ENCODE measurements at regions not wholly inside any gene's neighbourhood (a gene's known extent, or its start where the extent isn't known, plus 50 kb on each side); places are given as distances from the start of the nearest gene placed in this dataset.

- no peak for DNase-seq
Measured at GRCh38 chr4:24417206-24417605, 167.1 kb downstream of the DHX15 start.

- no peak for DNase-seq
Measured at GRCh38 chr4:24416293-24416692, 168.1 kb downstream of the DHX15 start.

- DNase-seq: no peak
Measured at GRCh38 chr4:24413311-24413784, 171.0 kb downstream of the DHX15 start.

- no peak for DNase-seq
Measured at GRCh38 chr4:24411806-24412205, 172.5 kb downstream of the DHX15 start.

GRCh38 chr4:24411299-24411698 is 173.1 kb downstream of the DHX15 start:
- no peak for DNase-seq

GRCh38 chr4:24408640-24409039 is 175.7 kb downstream of the DHX15 start:
- no peak for DNase-seq

GRCh38 chr4:24405926-24406325 is 178.4 kb downstream of the DHX15 start:
- DNase-seq: no peak

- DNase-seq: no peak
Measured at GRCh38 chr4:24405341-24405740, 179.0 kb downstream of the DHX15 start.

- DNase-seq: no peak
Measured at GRCh38 chr4:24404281-24404680, 180.1 kb downstream of the DHX15 start.

GRCh38 chr4:24403265-24403664 is 181.1 kb downstream of the DHX15 start:
- no peak for DNase-seq

- no peak for DNase-seq
Measured at GRCh38 chr4:24400537-24400936, 183.8 kb downstream of the DHX15 start.

- no peak for DNase-seq
Measured at GRCh38 chr4:24396988-24397387, 187.4 kb downstream of the DHX15 start.

- no peak for DNase-seq
Measured at GRCh38 chr4:24395937-24396336, 188.4 kb downstream of the DHX15 start.

- no peak for DNase-seq
Measured at GRCh38 chr4:24394041-24394440, 190.3 kb downstream of the DHX15 start.

GRCh38 chr4:24392613-24393012 is 191.7 kb downstream of the DHX15 start:
- DNase-seq: no peak

GRCh38 chr4:24382381-24382780 is 202.0 kb downstream of the DHX15 start:
- DNase-seq: no peak

GRCh38 chr4:24380957-24381665 is 203.2 kb downstream of the DHX15 start:
- DNase-seq: no peak

- no peak for DNase-seq
Measured at GRCh38 chr4:24373704-24374103, 210.7 kb downstream of the DHX15 start.

GRCh38 chr4:24372881-24373280 is 211.5 kb downstream of the DHX15 start:
- DNase-seq: no peak

- no peak for DNase-seq
Measured at GRCh38 chr4:24372341-24372740, 212.0 kb downstream of the DHX15 start.

- no peak for DNase-seq
Measured at GRCh38 chr4:24370421-24370820, 213.9 kb downstream of the DHX15 start.

- no peak for DNase-seq
Measured at GRCh38 chr4:24369507-24370029, 214.8 kb downstream of the DHX15 start.

GRCh38 chr4:24368801-24369200 is 215.6 kb downstream of the DHX15 start:
- no peak for DNase-seq

- DNase-seq: no peak
Measured at GRCh38 chr4:24364852-24365251, 219.5 kb downstream of the DHX15 start.

GRCh38 chr4:24364249-24364648 is 220.1 kb downstream of the DHX15 start:
- DNase-seq: no peak
